Heart right ventricle (tissue), 16 donors: ENCODE measurements at regions not wholly inside any gene's neighbourhood (a gene's known extent, or its start where the extent isn't known, plus 50 kb on each side); places are given as distances from the start of the nearest gene placed in this dataset.

Experiments
- ATAC-seq, 8 donors: fragments of 200-7000 bp; cut with Tn5 transposase; one replicate each; pipeline ENCODE4 v1.9.1; 2020; ENCODE audit warnings: mild to moderate bottlenecking in 8 of 8, moderate library complexity in 8 of 8, moderate number of reproducible peaks in 1 of 8
- DNase-seq, 2 donors: peaks; one replicate each; pipeline ENCODE4 v3.0.0-alpha.2; 2020
- H3K27ac ChIP-seq, 10 donors: fragments of 200-600 bp; sonication (generic) in 2 of 10; one replicate each; pipeline versions ENCODE4 v1.5.0 to v1.8.0; 2020 to 2022; ENCODE audit warnings: mild to moderate bottlenecking in 3 of 10
- H3K27me3 ChIP-seq, 7 donors: fragments of 200-600 bp; one replicate each; pipeline ENCODE4 v1.8.0; 2021 to 2022; ENCODE audit warnings: mild to moderate bottlenecking in 2 of 7
- H3K36me3 ChIP-seq, 9 donors: fragments of 200-600 bp; sonication (generic) in 1 of 9; one replicate each; pipeline versions ENCODE4 v1.5.0 to v1.8.0; 2020 to 2022; ENCODE audit warnings: mild to moderate bottlenecking in 2 of 9
- H3K4me1 ChIP-seq, 9 donors: fragments of 200-600 bp; sonication (generic) in 1 of 9; one replicate each; pipeline versions ENCODE4 v1.5.0 to v1.8.0; 2020 to 2022; ENCODE audit warnings: mild to moderate bottlenecking in 4 of 9
- H3K4me3 ChIP-seq, 10 donors: fragments of 200-600 bp; sonication (generic) in 2 of 10; one replicate each; pipeline versions ENCODE4 v1.5.0 to v1.8.0; 2020 to 2022; ENCODE audit warnings: mild to moderate bottlenecking in 7 of 10, moderate library complexity in 2 of 10
- H3K9me3 ChIP-seq, 11 donors: fragments of 200-600 bp in 10 of 11; sonication (generic) in 2 of 11; one replicate each; pipeline versions ENCODE4 v1.5.0 to v1.8.0; 2013 to 2022; ENCODE audit warnings: mild to moderate bottlenecking in 2 of 11, control low read depth in 1 of 11, moderate library complexity in 1 of 11
- CTCF ChIP-seq, 9 donors: fragments of 200-600 bp; sonication (generic) in 2 of 9; IDR thresholded peaks; one replicate each; pipeline versions ENCODE4 v1.5.0 to v1.8.0; 2021 to 2022; ENCODE audit warnings: antibody characterized with exemption in 9 of 9, mild to moderate bottlenecking in 5 of 9, moderate library complexity in 1 of 9
- WGBS, 2 donors: extraction: QIAGEN DNeasy Blood & Tissue Kit; methylation state at CpG; one replicate each; pipeline ENCODE4 v1.1.7; 2013; ENCODE audit warnings: inconsistent platforms in 1 of 2; 5-methylcytosine and 5-hydroxymethylcytosine counted together
- intact Hi-C, 10 donors: fragments of 100-400 bp; cut with DNase I; formaldehyde crosslinking; loops; one replicate each; pipeline versions ENCODE4 v1.11.1 to v1.14.2; 2022
- donor health status: Arrhythmogenic right ventricular cardiomyopathy.
- donor health status: ischemic (EF 13 %, LVEDD 7.1; RV severe dilation, severe dysfunction).
- donor health status: healthy with polysubstance abuse.
- donor health status: DM: no; HTN: yes; CAD: no.
- donor health status: DM: no; HTN: no; CAD: no.
- donor health status: ischemic (EF 25% LVEDD 6.9; RV normal size, moderate dysfunction).
- donor health status: ischemic (EF 25% LVEDD 5.7; RV mildly dilated, moderate dysfunction).
- donor health status: healthy.
- donor health status: DM: yes; HTN: yes; CAD: no.
- donor health status: Ischemic cardiomyopathy.
- donor health status: ischemic (EF 35%, LVEDD 5.7; RV mildly dilated, moderate dysfunction).
- donor health status: nonischemic (EF 11% LVEDD 7.7; RV severe dilation, severe dysfunction).
- donor health status: DM: yes; HTN: yes; CAD: no.
- donor health status: PGD.
- donor health status: ischemic (EF 29% LVEDD 5.4; RV normal size, mild dysfunction).
- donor health status: nonischemic (EF 23%, LVEDD 6.1; RV moderate dilation, normal function).

GRCh38 chr1:239918634-239919033, 173.0 kb upstream of the FMN2 start:
- Histone ChIP-seq H3K4me3 (no peak overlapping the region), H3K4me1 (no peaks in the 10 kb centered on the region), H3K27me3 (peaks cover 0 to 19% (median 0%) of the 10 kb centered on the region in 7 donors), H3K9me3 (no peaks in the 10 kb centered on the region), H3K27ac (no peak overlapping the region), H3K36me3 (no peaks in the 10 kb centered on the region)
- no peak for DNase-seq
- 44 to 48% methylated on average over 4 of the region's 4 CpGs for WGBS, 2 donors
- no peak for TF ChIP-seq CTCF (IDR thresholded peaks at IDR 0.05)
- intact Hi-C loops = no loop called here
- ATAC-seq = no peak

GRCh38 chr1:239920214-239920613, 171.5 kb upstream of the FMN2 start:
- no peak overlapping the region for H3K4me3 ChIP-seq
- ATAC-seq (no peak), DNase-seq (no peak)
- H3K4me1 ChIP-seq = no peaks in the 10 kb centered on the region
- H3K27ac ChIP-seq = no peak overlapping the region
- no peak for TF ChIP-seq CTCF (IDR thresholded peaks at IDR 0.05)
- H3K27me3 ChIP-seq = peaks cover 0 to 15% (median 0%) of the 10 kb centered on the region in 7 donors
- H3K36me3 ChIP-seq = no peaks in the 10 kb centered on the region
- intact Hi-C loops = no loop called here
- 83% methylated on average over 2 of the region's 2 CpGs for WGBS, 2 donors
- no peaks in the 10 kb centered on the region for H3K9me3 ChIP-seq

- intact Hi-C loops = no loop called here
- Histone ChIP-seq H3K4me1 (no peaks in the 10 kb centered on the region), H3K36me3 (no peaks in the 10 kb centered on the region), H3K9me3 (no peaks in the 10 kb centered on the region), H3K27ac (no peak overlapping the region), H3K4me3 (no peak overlapping the region), H3K27me3 (peaks cover 0 to 8% (median 0%) of the 10 kb centered on the region in 7 donors)
- DNase-seq (no peak), ATAC-seq (no peak)
- TF ChIP-seq CTCF (IDR thresholded peaks at IDR 0.05) = no peak
- WGBS, 2 donors = 42 to 49% methylated on average over 4 of the region's 4 CpGs
Measured at GRCh38 chr1:239922778-239923522, 168.7 kb upstream of the FMN2 start.

GRCh38 chr1:239924741-239925350, 166.8 kb upstream of the FMN2 start:
- Histone ChIP-seq H3K27ac (no peak overlapping the region), H3K27me3 (peaks cover 0 to 4% (median 0%) of the 10 kb centered on the region in 7 donors), H3K4me1 (no peaks in the 10 kb centered on the region), H3K4me3 (no peak overlapping the region), H3K36me3 (no peaks in the 10 kb centered on the region), H3K9me3 (no peaks in the 10 kb centered on the region)
- DNase-seq = no peak
- ATAC-seq = no peak
- TF ChIP-seq CTCF (IDR thresholded peaks at IDR 0.05) = no peak
- intact Hi-C loops = no loop called here
- WGBS, 2 donors = 95 to 97% methylated on average over 30 of the region's 30 CpGs
